Breast epithelium (tissue), 3 donors: ENCODE measurements at regions not wholly inside any gene's neighbourhood (a gene's known extent, or its start where the extent isn't known, plus 50 kb on each side); places are given as distances from the start of the nearest gene placed in this dataset.
"Not testable (repeated sequence)": the region's sequence is repeated elsewhere in the genome, so short reads cannot be mapped to it uniquely, and the experiment has no call there.

Experiments
- CTCF ChIP-seq, 3 donors: fragments of 450-650 bp; IDR thresholded peaks; one replicate each; pipeline ENCODE4 v1.5.1; 2016 to 2017; ENCODE audit warnings: antibody characterized with exemption in 3 of 3, mild to moderate bottlenecking in 3 of 3, moderate library complexity in 3 of 3
- POLR2A ChIP-seq: fragments of 450-650 bp; IDR thresholded peaks from one replicate; pipeline ENCODE4 v1.6.1; 2016; ENCODE audit warnings: antibody characterized with exemption, mild to moderate bottlenecking, moderate library complexity
- POLR2AphosphoS5 ChIP-seq, 3 donors: sonication (generic); formaldehyde crosslinking; IDR thresholded peaks; one replicate each; pipeline ENCODE4 v1.6.1; 2017; ENCODE audit warnings: antibody characterized with exemption in 3 of 3

- TF ChIP-seq CTCF (IDR thresholded peaks at IDR 0.05); POLR2AphosphoS5 (IDR thresholded peaks at IDR 0.05); POLR2A: not testable (repeated sequence)
Observed at GRCh38 chr10:44754355-44754754, 156.8 kb upstream of the TMEM72 start.
